CD4-positive, alpha-beta memory T cell (primary cell): ENCODE measurements at regions not wholly inside any gene's neighbourhood (a gene's known extent, or its start where the extent isn't known, plus 50 kb on each side); places are given as distances from the start of the nearest gene placed in this dataset.

ENCODE experiments used
- CTCF ChIA-PET: fragments of 350-600 bp; sonication (Branson Sonifier 250); formaldehyde crosslinking; loops from one replicate; lab custom pipeline; 2021; ENCODE audit warnings: inconsistent platforms; ENCODE audit not compliant: partially characterized antibody; lab: Charles Lee
- POLR2A ChIA-PET: fragments of 350-600 bp; sonication (Branson Sonifier 250); formaldehyde crosslinking; loops from one replicate; lab custom pipeline; 2021; ENCODE audit not compliant: partially characterized antibody; lab: Charles Lee
- DNase-seq, 5 donors: peaks; one replicate each; pipeline versions ENCODE4 v3.0.0 to v3.0.0-alpha.2; 2020 to 2022; ENCODE audit warnings: mixed read lengths in 1 of 5
- H3K27ac ChIP-seq: one replicate; pipeline ENCODE4 v1.7.0; 2013; ENCODE audit warnings: low read depth, low read length
- H3K27me3 ChIP-seq: 2 replicates; pipeline ENCODE4 v1.7.0; 2013; ENCODE audit warnings: mild to moderate bottlenecking, low read length, moderate library complexity; ENCODE audit not compliant: insufficient read depth
- H3K36me3 ChIP-seq: 2 replicates; pipeline ENCODE4 v1.7.0; 2013; ENCODE audit warnings: mild to moderate bottlenecking, low read length, moderate library complexity; ENCODE audit not compliant: insufficient read depth
- H3K4me1 ChIP-seq: 2 replicates; pipeline ENCODE4 v1.7.0; 2013; ENCODE audit warnings: mild to moderate bottlenecking, low read length, moderate library complexity; ENCODE audit not compliant: insufficient read depth
- H3K4me3 ChIP-seq, 2 donors: one replicate each; pipeline ENCODE4 v1.7.0; 2013; ENCODE audit warnings: low read length in 2 of 2, mild to moderate bottlenecking in 1 of 2
- H3K9me3 ChIP-seq, 2 donors: one replicate each; pipeline ENCODE4 v1.7.0; 2013; ENCODE audit warnings: low read length in 2 of 2, control low read depth in 1 of 2; ENCODE audit not compliant: control insufficient read depth in 1 of 2
- H3K27ac Mint-ChIP-seq, 7 donors: one replicate each; pipeline ENCODE4 v1.8.0; 2020 to 2021; ENCODE audit warnings: mixed read lengths in 7 of 7, mild to moderate bottlenecking in 6 of 7, inconsistent platforms in 3 of 7, moderate library complexity in 3 of 7
- H3K27me3 Mint-ChIP-seq, 2 donors: one replicate each; pipeline ENCODE4 v1.8.0; 2020 to 2021; ENCODE audit warnings: mixed read lengths in 2 of 2
- H3K36me3 Mint-ChIP-seq, 2 donors: one replicate each; pipeline ENCODE4 v1.8.0; 2020 to 2021; ENCODE audit warnings: mixed read lengths in 2 of 2, inconsistent platforms in 1 of 2, mild to moderate bottlenecking in 1 of 2
- H3K4me1 Mint-ChIP-seq, 4 donors: one replicate each; pipeline ENCODE4 v1.8.0; 2020 to 2021; ENCODE audit warnings: mixed read lengths in 4 of 4, mild to moderate bottlenecking in 1 of 4
- H3K4me3 Mint-ChIP-seq, 8 donors: one replicate each; pipeline ENCODE4 v1.8.0; 2020 to 2021; ENCODE audit warnings: mixed read lengths in 8 of 8, mild to moderate bottlenecking in 7 of 8, moderate library complexity in 6 of 8, inconsistent platforms in 3 of 8
- H3K9me3 Mint-ChIP-seq, 8 donors: one replicate each; pipeline ENCODE4 v1.8.0; 2020 to 2021; ENCODE audit warnings: mixed read lengths in 8 of 8, mild to moderate bottlenecking in 5 of 8, inconsistent platforms in 3 of 8, moderate library complexity in 1 of 8
- intact Hi-C: fragments of 100-400 bp; cut with micrococcal nuclease; formaldehyde crosslinking; loops from one replicate; pipeline ENCODE4 v1.15.1; 2023

- Mint-ChIP-seq H3K4me3 (no peak overlapping the region), H3K9me3 (no peaks in the 10 kb centered on the region), H3K36me3 (no peaks in the 10 kb centered on the region), H3K27me3 (peaks cover 0 to 4% of the 10 kb centered on the region in 2 donors), H3K27ac (peak overlapping the region in 1 of 7 donors; percentile 44), H3K4me1 (no peaks in the 10 kb centered on the region)
- Histone ChIP-seq H3K27ac (no peak overlapping the region), H3K4me3 (no peak overlapping the region), H3K4me1 (no peaks in the 10 kb centered on the region), H3K36me3 (no peaks in the 10 kb centered on the region), H3K9me3 (no peaks in the 10 kb centered on the region), H3K27me3 (no peaks in the 10 kb centered on the region)
- POLR2A ChIA-PET: no interaction called here
- intact Hi-C loops: no loop called here
- DNase-seq: no peak
- CTCF ChIA-PET: no interaction called here
Observed at GRCh38 chr4:17094159-17094875, 195.9 kb upstream of the LDB2 start.

- Histone ChIP-seq H3K4me3 (no peak overlapping the region), H3K4me1 (no peaks in the 10 kb centered on the region), H3K9me3 (no peaks in the 10 kb centered on the region), H3K27me3 (no peaks in the 10 kb centered on the region), H3K27ac (no peak overlapping the region), H3K36me3 (no peaks in the 10 kb centered on the region)
- no peak overlapping the region for H3K27ac Mint-ChIP-seq
- ChIA-PET POLR2A (no interaction called here), CTCF (no interaction called here)
- intact Hi-C loops: no loop called here
- H3K4me3 Mint-ChIP-seq: no peak overlapping the region
- peaks cover 0 to 4% (median 0%) of the 10 kb centered on the region in 8 donors for H3K9me3 Mint-ChIP-seq
- no peak for DNase-seq
- peaks cover 0 to 4% of the 10 kb centered on the region in 2 donors for H3K27me3 Mint-ChIP-seq
- no peaks in the 10 kb centered on the region for H3K36me3 Mint-ChIP-seq
- H3K4me1 Mint-ChIP-seq: no peaks in the 10 kb centered on the region
Observed at GRCh38 chr4:17093481-17093880, 195.0 kb upstream of the LDB2 start.

- Mint-ChIP-seq H3K4me3 (no peak overlapping the region), H3K36me3 (no peaks in the 10 kb centered on the region), H3K9me3 (peaks cover 0 to 4% (median 0%) of the 10 kb centered on the region in 8 donors), H3K27ac (no peak overlapping the region), H3K4me1 (no peaks in the 10 kb centered on the region), H3K27me3 (peaks cover 0 to 2% of the 10 kb centered on the region in 2 donors)
- Histone ChIP-seq H3K9me3 (no peaks in the 10 kb centered on the region), H3K4me3 (no peak overlapping the region), H3K27ac (no peak overlapping the region), H3K36me3 (no peaks in the 10 kb centered on the region), H3K4me1 (no peaks in the 10 kb centered on the region), H3K27me3 (no peaks in the 10 kb centered on the region)
- POLR2A ChIA-PET: no interaction called here
- intact Hi-C loops: no loop called here
- CTCF ChIA-PET: no interaction called here
- DNase-seq: no peak
Observed at GRCh38 chr4:17092736-17093437, 194.4 kb upstream of the LDB2 start.

- Mint-ChIP-seq H3K9me3 (peaks cover 0 to 4% (median 2%) of the 10 kb centered on the region in 8 donors), H3K4me1 (no peaks in the 10 kb centered on the region), H3K36me3 (no peaks in the 10 kb centered on the region), H3K4me3 (no peak overlapping the region), H3K27me3 (no peaks in the 10 kb centered on the region), H3K27ac (no peak overlapping the region)
- intact Hi-C loops: no loop called here
- Histone ChIP-seq H3K36me3 (no peaks in the 10 kb centered on the region), H3K27me3 (no peaks in the 10 kb centered on the region), H3K4me1 (no peaks in the 10 kb centered on the region), H3K4me3 (no peak overlapping the region), H3K27ac (no peak overlapping the region), H3K9me3 (no peaks in the 10 kb centered on the region)
- CTCF ChIA-PET: no interaction called here
- DNase-seq: no peak
- POLR2A ChIA-PET: no interaction called here
Observed at GRCh38 chr4:17091104-17091503, 192.7 kb upstream of the LDB2 start.

- Histone ChIP-seq H3K4me3 (no peak overlapping the region), H3K9me3 (no peaks in the 10 kb centered on the region), H3K27me3 (no peaks in the 10 kb centered on the region), H3K4me1 (no peaks in the 10 kb centered on the region), H3K27ac (no peak overlapping the region), H3K36me3 (no peaks in the 10 kb centered on the region)
- Mint-ChIP-seq H3K27me3 (no peaks in the 10 kb centered on the region), H3K36me3 (no peaks in the 10 kb centered on the region), H3K27ac (no peak overlapping the region), H3K9me3 (peaks cover 0 to 4% (median 2%) of the 10 kb centered on the region in 8 donors), H3K4me1 (no peaks in the 10 kb centered on the region), H3K4me3 (no peak overlapping the region)
- CTCF ChIA-PET: no interaction called here
- no peak for DNase-seq
- intact Hi-C loops: no loop called here
- POLR2A ChIA-PET: no interaction called here
Observed at GRCh38 chr4:17090063-17090462, 191.6 kb upstream of the LDB2 start.

- Mint-ChIP-seq H3K4me1 (no peaks in the 10 kb centered on the region), H3K4me3 (no peak overlapping the region), H3K27me3 (peaks cover 0 to 2% of the 10 kb centered on the region in 2 donors), H3K9me3 (peaks cover 0 to 4% (median 2%) of the 10 kb centered on the region in 8 donors), H3K36me3 (no peaks in the 10 kb centered on the region), H3K27ac (no peak overlapping the region)
- CTCF ChIA-PET: no interaction called here
- Histone ChIP-seq H3K9me3 (no peaks in the 10 kb centered on the region), H3K27ac (no peak overlapping the region), H3K27me3 (no peaks in the 10 kb centered on the region), H3K36me3 (no peaks in the 10 kb centered on the region), H3K4me3 (no peak overlapping the region), H3K4me1 (no peaks in the 10 kb centered on the region)
- POLR2A ChIA-PET: no interaction called here
- no peak for DNase-seq
- intact Hi-C loops: no loop called here
Observed at GRCh38 chr4:17085416-17085815, 187.0 kb upstream of the LDB2 start.

GRCh38 chr4:17082186-17082585, 183.7 kb upstream of the LDB2 start:
- DNase-seq: no peak
- H3K4me3 ChIP-seq: no peak overlapping the region
- H3K4me3 Mint-ChIP-seq: no peak overlapping the region
- H3K4me1 ChIP-seq: no peaks in the 10 kb centered on the region
- peaks cover 0 to 4% (median 0%) of the 10 kb centered on the region in 8 donors for H3K9me3 Mint-ChIP-seq
- CTCF ChIA-PET: no interaction called here
- POLR2A ChIA-PET: no interaction called here
- no peaks in the 10 kb centered on the region for H3K27me3 ChIP-seq
- no peak overlapping the region for H3K27ac Mint-ChIP-seq
- no peaks in the 10 kb centered on the region for H3K36me3 Mint-ChIP-seq
- H3K4me1 Mint-ChIP-seq: no peaks in the 10 kb centered on the region
- H3K27ac ChIP-seq: no peak overlapping the region
- H3K36me3 ChIP-seq: no peaks in the 10 kb centered on the region
- no peaks in the 10 kb centered on the region for H3K9me3 ChIP-seq
- intact Hi-C loops: no loop called here
- H3K27me3 Mint-ChIP-seq: peaks cover 0 to 2% of the 10 kb centered on the region in 2 donors
